Endodermal cell (in vitro differentiated cells): ENCODE measurements at regions not wholly inside any gene's neighbourhood (a gene's known extent, or its start where the extent isn't known, plus 50 kb on each side); places are given as distances from the start of the nearest gene placed in this dataset.
A peak's percentile ranks its signal among the peaks of the same experiment; 100 is the strongest.

Experiments
- DNase-seq: peaks from one replicate; pipeline ENCODE4 v3.0.0-alpha.2; 2017
- H3K27ac ChIP-seq: 2 replicates; pipeline ENCODE4 v1.5.1; 2013; ENCODE audit warnings: mild to moderate bottlenecking, low read depth, low read length, moderate library complexity
- H3K27me3 ChIP-seq: 2 replicates; pipeline ENCODE4 v1.6.1; 2013; ENCODE audit warnings: mild to moderate bottlenecking, low read length, moderate library complexity; ENCODE audit not compliant: insufficient read depth, control insufficient read depth, poor library complexity, severe bottlenecking
- H3K36me3 ChIP-seq: 2 replicates; pipeline ENCODE4 v1.7.0; 2013; ENCODE audit warnings: mild to moderate bottlenecking, low read length, moderate library complexity; ENCODE audit not compliant: control insufficient read depth, insufficient read depth
- H3K4me1 ChIP-seq: one replicate; pipeline ENCODE4 v1.7.0; 2013; ENCODE audit warnings: low read length; ENCODE audit not compliant: control insufficient read depth, insufficient read depth
- H3K4me3 ChIP-seq: 2 replicates; pipeline ENCODE4 v1.5.1; 2013; ENCODE audit warnings: mild to moderate bottlenecking, low read length, moderate library complexity
- H3K9ac ChIP-seq: 2 replicates; pipeline ENCODE4 v1.6.1; 2013; ENCODE audit warnings: mild to moderate bottlenecking, low read length, moderate library complexity; ENCODE audit not compliant: poor library complexity, severe bottlenecking; ENCODE audit errors: extremely low read depth
- H3K9me3 ChIP-seq: 2 replicates; pipeline ENCODE4 v1.6.1; 2013; ENCODE audit warnings: mild to moderate bottlenecking, low read length, moderate library complexity; ENCODE audit not compliant: control insufficient read depth
- H3K27ac Mint-ChIP-seq: 2 replicates; pipeline ENCODE4 v1.8.0; 2020; ENCODE audit warnings: mixed read lengths
- H3K27me3 Mint-ChIP-seq: 2 replicates; pipeline ENCODE4 v1.8.0; 2021; ENCODE audit warnings: mild to moderate bottlenecking, mixed read lengths; ENCODE audit not compliant: insufficient read depth
- H3K36me3 Mint-ChIP-seq: 2 replicates; pipeline ENCODE4 v1.8.0; 2020; ENCODE audit warnings: low read depth, mixed read lengths
- H3K4me1 Mint-ChIP-seq: 2 replicates; pipeline ENCODE4 v1.8.0; 2020; ENCODE audit warnings: mixed read lengths
- H3K4me3 Mint-ChIP-seq: 2 replicates; pipeline ENCODE4 v1.8.0; 2020; ENCODE audit warnings: mild to moderate bottlenecking, moderate library complexity, mixed read lengths
- H3K9me3 Mint-ChIP-seq: 2 replicates; pipeline ENCODE4 v1.8.0; 2020; ENCODE audit warnings: mild to moderate bottlenecking, mixed read lengths
- WGBS, 2 experiments: methylation state at CpG; one replicate each; pipeline versions ENCODE4 v1.1.5 to v1.1.7; 2013; ENCODE audit warnings: missing lambda C conversion rate in 2 of 2, mixed read lengths in 1 of 2; ENCODE audit not compliant: insufficient coverage in 1 of 2, insufficient read length in 1 of 2; 5-methylcytosine and 5-hydroxymethylcytosine counted together
- TF ChIP-seq, protein P1 (sequence below): fragments of 200-600 bp; sonication (generic); conservative IDR thresholded peaks from 2 replicates; pipeline ENCODE4 v1.5.0; 2021; ENCODE audit warnings: antibody characterized with exemption, mild to moderate bottlenecking

GRCh38 chr18:27602092-27602491, 417.0 kb upstream of the CHST9 start:
- Mint-ChIP-seq H3K9me3 (peaks cover 11% of the 10 kb centered on the region), H3K27ac (no peak overlapping the region), H3K36me3 (no peaks in the 10 kb centered on the region), H3K27me3 (no peaks in the 10 kb centered on the region), H3K4me1 (peaks cover 10% of the 10 kb centered on the region), H3K4me3 (no peak overlapping the region)
- no peak for DNase-seq
- Histone ChIP-seq H3K9me3 (peaks cover 12% of the 10 kb centered on the region), H3K36me3 (no peaks in the 10 kb centered on the region), H3K9ac (no peak overlapping the region), H3K27me3 (no peaks in the 10 kb centered on the region), H3K27ac (no peak overlapping the region), H3K4me1 (no peaks in the 10 kb centered on the region), H3K4me3 (no peak overlapping the region)
- WGBS, 2 experiments, result 96 to 100% methylated on average over 1 to 2 of the region's 2 CpGs
- TF ChIP-seq, protein P1, sequence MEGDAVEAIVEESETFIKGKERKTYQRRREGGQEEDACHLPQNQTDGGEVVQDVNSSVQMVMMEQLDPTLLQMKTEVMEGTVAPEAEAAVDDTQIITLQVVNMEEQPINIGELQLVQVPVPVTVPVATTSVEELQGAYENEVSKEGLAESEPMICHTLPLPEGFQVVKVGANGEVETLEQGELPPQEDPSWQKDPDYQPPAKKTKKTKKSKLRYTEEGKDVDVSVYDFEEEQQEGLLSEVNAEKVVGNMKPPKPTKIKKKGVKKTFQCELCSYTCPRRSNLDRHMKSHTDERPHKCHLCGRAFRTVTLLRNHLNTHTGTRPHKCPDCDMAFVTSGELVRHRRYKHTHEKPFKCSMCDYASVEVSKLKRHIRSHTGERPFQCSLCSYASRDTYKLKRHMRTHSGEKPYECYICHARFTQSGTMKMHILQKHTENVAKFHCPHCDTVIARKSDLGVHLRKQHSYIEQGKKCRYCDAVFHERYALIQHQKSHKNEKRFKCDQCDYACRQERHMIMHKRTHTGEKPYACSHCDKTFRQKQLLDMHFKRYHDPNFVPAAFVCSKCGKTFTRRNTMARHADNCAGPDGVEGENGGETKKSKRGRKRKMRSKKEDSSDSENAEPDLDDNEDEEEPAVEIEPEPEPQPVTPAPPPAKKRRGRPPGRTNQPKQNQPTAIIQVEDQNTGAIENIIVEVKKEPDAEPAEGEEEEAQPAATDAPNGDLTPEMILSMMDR, result no peak

DNA sequence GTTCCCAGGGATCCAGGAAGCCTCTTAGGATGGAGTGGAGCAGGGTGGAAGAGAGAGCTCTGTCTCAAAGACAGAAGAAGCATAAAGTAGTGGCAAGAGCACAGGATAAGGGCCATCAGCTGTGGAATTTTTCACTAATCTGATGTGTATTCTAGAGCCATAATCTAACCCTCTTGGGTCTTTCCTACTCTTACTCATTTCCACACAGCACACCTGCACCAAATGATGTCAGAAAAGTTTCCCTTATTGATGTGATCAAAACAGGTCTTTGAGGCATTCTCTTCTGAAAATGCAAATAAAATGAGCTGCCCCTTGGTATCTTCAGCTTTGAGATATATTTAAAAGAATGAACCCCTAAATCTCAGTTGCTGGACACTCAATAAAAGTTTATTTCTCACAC, 415.1 kb upstream of the CHST9 start:
- no peak overlapping the region for H3K27ac ChIP-seq
- Mint-ChIP-seq H3K4me1 (peaks cover 8% of the 10 kb centered on the region), H3K4me3 (no peak overlapping the region), H3K9me3 (peaks cover 11% of the 10 kb centered on the region), H3K36me3 (no peaks in the 10 kb centered on the region), H3K27ac (no peak overlapping the region), H3K27me3 (no peaks in the 10 kb centered on the region)
- no peaks in the 10 kb centered on the region for H3K27me3 ChIP-seq
- DNase-seq, result no peak
- no peak overlapping the region for H3K9ac ChIP-seq
- TF ChIP-seq, protein P1, result no peak
- H3K36me3 ChIP-seq, result no peaks in the 10 kb centered on the region
- H3K9me3 ChIP-seq, result peaks cover 12% of the 10 kb centered on the region
- H3K4me3 ChIP-seq, result no peak overlapping the region
- H3K4me1 ChIP-seq, result no peaks in the 10 kb centered on the region

GRCh38 chr18:27599202-27599829, 414.2 kb upstream of the CHST9 start:
- H3K27me3 Mint-ChIP-seq, result no peaks in the 10 kb centered on the region
- 92% methylated on average over 1 of the region's 1 CpG; no CpG with 5 or more reads in 1 of the 2 experiments for WGBS, 2 experiments
- no peak overlapping the region for H3K9ac ChIP-seq
- H3K27me3 ChIP-seq, result no peaks in the 10 kb centered on the region
- H3K4me1 ChIP-seq, result no peaks in the 10 kb centered on the region
- peak; percentile 84 for DNase-seq
- H3K36me3 Mint-ChIP-seq, result no peaks in the 10 kb centered on the region
- no peaks in the 10 kb centered on the region for H3K36me3 ChIP-seq
- H3K27ac Mint-ChIP-seq, result no peak overlapping the region
- H3K4me3 ChIP-seq, result no peak overlapping the region
- peaks cover 4% of the 10 kb centered on the region for H3K4me1 Mint-ChIP-seq
- peaks cover 11% of the 10 kb centered on the region for H3K9me3 Mint-ChIP-seq
- H3K9me3 ChIP-seq, result peaks cover 12% of the 10 kb centered on the region
- no peak overlapping the region for H3K4me3 Mint-ChIP-seq
- TF ChIP-seq, protein P1, result peak; percentile 95
- no peak overlapping the region for H3K27ac ChIP-seq
